Ectodermal cell (in vitro differentiated cells): ENCODE measurements at regions not wholly inside any gene's neighbourhood (a gene's known extent, or its start where the extent isn't known, plus 50 kb on each side); places are given as distances from the start of the nearest gene placed in this dataset.
A peak's percentile ranks its signal among the peaks of the same experiment; 100 is the strongest.
"Not testable (repeated sequence)": the region's sequence is repeated elsewhere in the genome, so short reads cannot be mapped to it uniquely, and the experiment has no call there.

Experiments used
- H3K27ac ChIP-seq: 2 replicates; pipeline ENCODE4 v1.7.0; 2013; ENCODE audit warnings: mild to moderate bottlenecking, low read depth, low read length; ENCODE audit not compliant: insufficient read depth, poor library complexity, severe bottlenecking
- H3K27me3 ChIP-seq: 2 replicates; pipeline ENCODE4 v1.7.0; 2013; ENCODE audit warnings: mild to moderate bottlenecking, low read length; ENCODE audit not compliant: insufficient read depth, control insufficient read depth, poor library complexity, severe bottlenecking
- H3K36me3 ChIP-seq: one replicate; pipeline ENCODE4 v1.7.0; 2013; ENCODE audit warnings: low read length; ENCODE audit not compliant: control insufficient read depth, insufficient read depth
- H3K4me1 ChIP-seq: one replicate; pipeline ENCODE4 v1.7.0; 2013; ENCODE audit warnings: low read length; ENCODE audit not compliant: control insufficient read depth, insufficient read depth
- H3K4me3 ChIP-seq: 2 replicates; pipeline ENCODE4 v1.7.0; 2013; ENCODE audit warnings: low read depth, low read length, control low read depth; ENCODE audit not compliant: insufficient read depth
- H3K9me3 ChIP-seq: 2 replicates; pipeline ENCODE4 v1.7.0; 2013; ENCODE audit warnings: mild to moderate bottlenecking, low read length, moderate library complexity; ENCODE audit not compliant: control insufficient read depth
- WGBS, 2 experiments: methylation state at CpG; one replicate each; pipeline ENCODE4 v1.1.7; 2013; ENCODE audit warnings: missing lambda C conversion rate in 2 of 2; 5-methylcytosine and 5-hydroxymethylcytosine counted together

- not testable (repeated sequence) for H3K4me1 ChIP-seq, H3K9me3 ChIP-seq, H3K27me3 ChIP-seq, H3K4me3 ChIP-seq, H3K27ac ChIP-seq, H3K36me3 ChIP-seq
- 100% methylated on average over 1 of the region's 1 CpG; no CpG with 5 or more reads in 1 of the 2 experiments for WGBS, 2 experiments
Measured at GRCh38 chr5:34205347-34205746, 162.3 kb upstream of the C1QTNF3 start.

GRCh38 chr5:34217386-34217785 lies 174.4 kb upstream of the C1QTNF3 start:
- 87 to 100% methylated on average over 1 of the region's 1 CpG for WGBS, 2 experiments
- H3K9me3 ChIP-seq, H3K27me3 ChIP-seq, H3K27ac ChIP-seq, H3K4me1 ChIP-seq, H3K36me3 ChIP-seq, H3K4me3 ChIP-seq: not testable (repeated sequence)

GRCh38 chr5:34221329-34222073 lies 178.5 kb upstream of the C1QTNF3 start:
- H3K4me3 ChIP-seq, H3K36me3 ChIP-seq, H3K9me3 ChIP-seq, H3K4me1 ChIP-seq, H3K27ac ChIP-seq, H3K27me3 ChIP-seq: not testable (repeated sequence)
- 67 to 100% methylated on average over 1 to 2 of the region's 3 CpGs for WGBS, 2 experiments

- WGBS, 2 experiments: no CpG with 5 or more reads among the region's 3 CpGs
- not testable (repeated sequence) for H3K4me1 ChIP-seq, H3K9me3 ChIP-seq, H3K4me3 ChIP-seq, H3K36me3 ChIP-seq, H3K27me3 ChIP-seq, H3K27ac ChIP-seq
Measured at GRCh38 chr5:34223158-34223557, 180.1 kb upstream of the C1QTNF3 start.

- not testable (repeated sequence) for H3K27ac ChIP-seq, H3K9me3 ChIP-seq, H3K4me3 ChIP-seq, H3K4me1 ChIP-seq, H3K36me3 ChIP-seq, H3K27me3 ChIP-seq
- no CpG with 5 or more reads among the region's 1 CpG for WGBS, 2 experiments
Measured at GRCh38 chr5:34230402-34230801, 187.4 kb upstream of the C1QTNF3 start.

- H3K36me3 ChIP-seq, H3K27me3 ChIP-seq, H3K4me1 ChIP-seq, H3K9me3 ChIP-seq: not testable (repeated sequence)
- Histone ChIP-seq H3K27ac (peak overlapping the region; percentile 81), H3K4me3 (peak overlapping the region; percentile 19)
Measured at GRCh38 chr5:34243802-34244201, 200.8 kb upstream of the C1QTNF3 start.

- H3K27ac ChIP-seq: peak overlapping the region; percentile 81
- not testable (repeated sequence) for H3K4me1 ChIP-seq, H3K9me3 ChIP-seq, H3K27me3 ChIP-seq, H3K36me3 ChIP-seq
- peak overlapping the region; percentile 19 for H3K4me3 ChIP-seq
- WGBS, 2 experiments: 0% methylated on average over 4 to 12 of the region's 41 CpGs
Measured at GRCh38 chr5:34244281-34245031, 201.4 kb upstream of the C1QTNF3 start.

- no CpG with 5 or more reads among the region's 31 CpGs for WGBS, 2 experiments
- H3K36me3 ChIP-seq, H3K27me3 ChIP-seq, H3K4me1 ChIP-seq, H3K9me3 ChIP-seq: not testable (repeated sequence)
- H3K4me3 ChIP-seq: peak overlapping the region; percentile 11
- H3K27ac ChIP-seq: peak overlapping the region; percentile 41
Measured at GRCh38 chr5:34245032-34245394, 202.0 kb upstream of the C1QTNF3 start.

GRCh38 chr5:34245813-34246212 lies 202.8 kb upstream of the C1QTNF3 start:
- not testable (repeated sequence) for H3K4me3 ChIP-seq, H3K4me1 ChIP-seq, H3K9me3 ChIP-seq, H3K36me3 ChIP-seq, H3K27ac ChIP-seq, H3K27me3 ChIP-seq
- 80% methylated on average over 1 of the region's 2 CpGs; no CpG with 5 or more reads in 1 of the 2 experiments for WGBS, 2 experiments

- H3K36me3 ChIP-seq, H3K4me3 ChIP-seq, H3K27ac ChIP-seq, H3K27me3 ChIP-seq, H3K9me3 ChIP-seq, H3K4me1 ChIP-seq: not testable (repeated sequence)
Measured at GRCh38 chr5:34258598-34258997, 215.6 kb upstream of the C1QTNF3 start.
